AG10803 (cell line): ENCODE measurements at regions not wholly inside any gene's neighbourhood (a gene's known extent, or its start where the extent isn't known, plus 50 kb on each side); places are given as distances from the start of the nearest gene placed in this dataset.

Experiments
- DNase-seq: peaks from one replicate; pipeline ENCODE4 v3.0.0; 2010; ENCODE audit warnings: low read depth
- H3K4me3 ChIP-seq: 2 replicates; pipeline ENCODE4 v1.5.1; 2011; ENCODE audit warnings: mild to moderate bottlenecking, low read length, control low read depth
- TF ChIP-seq, protein P1 (sequence below): conservative IDR thresholded peaks from 2 replicates; pipeline ENCODE4 v1.5.1; 2011; ENCODE audit warnings: mild to moderate bottlenecking, low read length, control low read depth, inconsistent platforms

DNA sequence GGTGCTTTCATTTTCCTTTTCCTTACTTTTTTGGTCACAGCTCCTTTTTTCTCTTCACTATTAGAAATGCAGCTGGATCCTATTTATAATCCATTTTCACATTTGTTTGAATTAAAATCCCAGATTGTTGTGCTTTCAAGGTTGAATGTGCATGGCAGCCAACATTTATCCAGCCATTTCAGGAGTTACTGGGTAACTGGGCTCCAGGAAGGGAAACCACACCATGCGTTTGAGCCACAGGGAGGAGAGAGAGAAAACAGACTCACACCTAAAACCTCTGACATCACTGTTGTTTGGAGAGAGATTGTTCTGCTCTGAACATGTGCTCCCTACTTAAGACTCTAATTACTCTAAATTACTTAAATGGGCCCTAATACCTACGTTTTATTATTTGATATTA is 173.4 kb downstream of the BMP2 start:
- TF ChIP-seq, protein P1, sequence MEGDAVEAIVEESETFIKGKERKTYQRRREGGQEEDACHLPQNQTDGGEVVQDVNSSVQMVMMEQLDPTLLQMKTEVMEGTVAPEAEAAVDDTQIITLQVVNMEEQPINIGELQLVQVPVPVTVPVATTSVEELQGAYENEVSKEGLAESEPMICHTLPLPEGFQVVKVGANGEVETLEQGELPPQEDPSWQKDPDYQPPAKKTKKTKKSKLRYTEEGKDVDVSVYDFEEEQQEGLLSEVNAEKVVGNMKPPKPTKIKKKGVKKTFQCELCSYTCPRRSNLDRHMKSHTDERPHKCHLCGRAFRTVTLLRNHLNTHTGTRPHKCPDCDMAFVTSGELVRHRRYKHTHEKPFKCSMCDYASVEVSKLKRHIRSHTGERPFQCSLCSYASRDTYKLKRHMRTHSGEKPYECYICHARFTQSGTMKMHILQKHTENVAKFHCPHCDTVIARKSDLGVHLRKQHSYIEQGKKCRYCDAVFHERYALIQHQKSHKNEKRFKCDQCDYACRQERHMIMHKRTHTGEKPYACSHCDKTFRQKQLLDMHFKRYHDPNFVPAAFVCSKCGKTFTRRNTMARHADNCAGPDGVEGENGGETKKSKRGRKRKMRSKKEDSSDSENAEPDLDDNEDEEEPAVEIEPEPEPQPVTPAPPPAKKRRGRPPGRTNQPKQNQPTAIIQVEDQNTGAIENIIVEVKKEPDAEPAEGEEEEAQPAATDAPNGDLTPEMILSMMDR: no peak
- no peak overlapping the region for H3K4me3 ChIP-seq
- DNase-seq: no peak

DNA sequence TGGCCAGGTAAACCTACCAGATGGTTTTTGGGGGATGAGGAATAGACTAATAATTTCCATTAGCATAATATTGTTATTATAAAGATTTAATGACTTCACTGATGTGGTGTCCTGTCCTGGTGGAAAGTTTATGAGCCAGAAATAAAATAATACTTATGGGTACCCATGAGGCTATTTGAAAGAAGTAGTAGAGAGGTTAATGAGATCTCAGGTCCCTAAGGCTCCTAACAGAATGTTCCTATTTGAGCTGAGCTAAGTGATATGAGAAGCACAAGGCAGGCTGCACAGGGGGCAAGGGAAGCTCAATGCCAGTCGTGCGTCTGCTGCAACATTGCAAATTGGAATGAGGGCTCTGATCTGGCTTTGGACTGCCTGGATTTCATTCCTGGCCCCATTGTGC is 174.1 kb downstream of the BMP2 start:
- TF ChIP-seq, protein P1: no peak
- no peak for DNase-seq
- no peak overlapping the region for H3K4me3 ChIP-seq

DNA sequence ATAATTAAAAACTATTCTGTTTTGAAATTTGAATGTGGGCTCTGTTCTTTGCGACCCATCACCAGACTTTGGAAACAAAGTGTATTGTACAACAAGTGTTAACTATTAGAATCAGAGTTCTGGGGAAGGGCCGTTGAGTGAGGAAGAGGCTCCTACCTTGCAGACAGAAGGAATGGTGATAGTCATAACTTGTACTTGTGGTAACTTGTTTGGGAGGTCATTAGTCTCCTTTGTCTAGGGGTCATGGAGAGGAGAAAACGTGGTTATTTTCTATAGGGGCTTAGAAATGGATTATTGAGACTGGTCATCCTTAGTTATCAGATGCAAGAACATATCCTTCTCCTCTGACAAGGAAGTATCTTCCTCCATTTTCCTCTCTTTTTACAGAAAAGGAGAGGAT is 174.8 kb downstream of the BMP2 start:
- no peak for DNase-seq
- H3K4me3 ChIP-seq: no peak overlapping the region
- TF ChIP-seq, protein P1: no peak

DNA sequence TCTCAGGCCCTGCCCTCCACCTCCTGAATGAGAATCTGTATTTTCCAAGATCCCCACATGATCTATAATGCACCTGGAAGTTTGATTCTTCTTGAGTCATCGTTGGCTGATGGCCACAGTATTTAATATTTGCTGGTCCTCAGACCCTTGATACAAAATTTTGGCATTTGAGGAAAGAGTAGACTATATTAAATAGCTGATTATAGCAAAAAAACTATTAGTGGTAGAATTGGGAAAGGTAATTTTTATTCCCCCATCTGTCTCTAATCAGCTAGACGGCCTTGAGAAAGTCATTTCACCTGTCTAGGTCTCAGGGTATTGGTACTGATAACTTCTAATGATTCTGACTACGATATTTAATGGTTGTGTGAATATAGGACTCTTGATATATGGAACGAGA is 176.8 kb downstream of the BMP2 start:
- TF ChIP-seq, protein P1: no peak
- H3K4me3 ChIP-seq: no peak overlapping the region
- DNase-seq: no peak

DNA sequence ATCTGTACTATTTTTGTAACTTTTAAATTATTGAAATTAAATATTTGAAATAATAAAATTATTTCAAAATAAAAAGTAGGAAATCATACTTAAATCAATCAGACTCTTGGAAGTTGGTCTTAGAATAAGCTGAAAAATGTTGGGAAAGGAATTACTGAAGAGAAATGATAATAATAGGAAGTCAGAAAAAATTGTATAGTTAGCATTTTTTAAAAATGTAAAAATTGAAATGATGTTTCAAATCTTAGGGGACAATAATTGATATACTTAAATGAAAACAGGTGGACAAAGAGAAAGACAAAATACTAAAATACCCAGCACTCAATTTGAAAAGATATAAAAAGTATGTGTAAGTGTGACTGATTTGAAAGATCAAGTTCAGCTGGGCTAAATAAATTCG is 186.1 kb downstream of the BMP2 start:
- TF ChIP-seq, protein P1: no peak
- H3K4me3 ChIP-seq: no peak overlapping the region
- DNase-seq: no peak

DNA sequence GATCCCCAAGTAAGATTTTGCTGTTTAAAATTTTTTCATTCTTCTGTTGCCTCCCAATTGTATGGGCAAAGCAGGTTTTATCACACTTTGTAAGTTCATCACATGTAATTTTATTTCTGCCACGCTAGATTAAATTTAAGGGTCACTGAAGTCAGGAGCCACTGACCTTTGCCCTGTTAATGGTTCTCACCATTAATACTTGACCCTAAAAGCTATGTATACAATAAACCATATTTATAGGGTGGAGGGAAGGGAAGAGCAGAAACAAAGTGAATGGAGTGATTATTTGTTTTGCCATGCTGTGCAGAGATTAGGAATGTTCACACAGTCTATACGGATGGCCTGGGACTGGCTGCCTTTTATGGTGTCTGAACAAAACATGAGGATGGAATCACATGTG is 186.7 kb downstream of the BMP2 start:
- no peak for DNase-seq

DNA sequence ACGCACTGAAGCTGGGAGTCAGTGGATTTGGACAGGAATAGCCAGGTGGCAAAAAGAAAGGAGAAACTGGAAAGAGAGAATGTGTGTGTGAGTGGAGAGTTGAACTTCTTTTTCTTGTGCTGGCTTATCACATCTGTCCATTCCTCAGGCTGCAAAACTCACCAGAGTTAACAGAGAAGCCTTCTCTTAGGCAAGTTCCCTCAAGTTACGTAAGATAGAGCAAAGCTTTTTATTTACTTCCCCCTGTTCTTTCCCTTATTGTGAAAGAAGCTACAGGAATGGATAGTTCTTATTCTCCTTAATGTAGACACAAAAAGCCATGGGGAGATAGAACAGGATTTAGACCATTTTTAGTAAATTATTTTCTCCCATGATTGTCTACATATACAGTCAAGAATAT is 188.6 kb downstream of the BMP2 start:
- no peak for DNase-seq
- TF ChIP-seq, protein P1: no peak
- no peak overlapping the region for H3K4me3 ChIP-seq

More for the DNA sequence above, 186.7 kb downstream of the BMP2 start:
- no peak overlapping the region for H3K4me3 ChIP-seq
- TF ChIP-seq, protein P1: no peak
